ENCODE measurements at regions not wholly inside any gene's neighbourhood (a gene's known extent, or its start where the extent isn't known, plus 50 kb on each side); places are given as distances from the start of the nearest gene placed in this dataset.

DNA sequence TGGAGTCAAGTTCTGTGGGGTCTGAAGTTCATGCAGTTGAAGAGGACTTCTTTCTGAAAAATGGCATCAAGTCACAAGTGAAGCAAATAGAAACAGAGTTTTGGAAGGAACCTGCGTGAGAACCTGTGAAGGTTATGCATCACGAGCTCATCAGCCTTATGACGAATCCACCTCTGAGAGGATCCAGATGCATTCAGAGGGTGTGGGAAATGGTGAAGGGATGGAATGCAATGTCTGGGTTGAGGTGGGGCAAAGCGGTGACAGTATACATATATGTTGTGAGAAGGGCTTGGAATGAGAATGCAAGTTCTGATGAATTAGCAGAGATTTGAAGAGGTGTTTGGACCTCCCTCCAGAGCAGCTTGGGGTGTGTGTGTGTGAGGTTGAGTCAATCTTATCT is 382.1 kb upstream of the TBL1XR1 start:
- DNase-seq: no peak

DNA sequence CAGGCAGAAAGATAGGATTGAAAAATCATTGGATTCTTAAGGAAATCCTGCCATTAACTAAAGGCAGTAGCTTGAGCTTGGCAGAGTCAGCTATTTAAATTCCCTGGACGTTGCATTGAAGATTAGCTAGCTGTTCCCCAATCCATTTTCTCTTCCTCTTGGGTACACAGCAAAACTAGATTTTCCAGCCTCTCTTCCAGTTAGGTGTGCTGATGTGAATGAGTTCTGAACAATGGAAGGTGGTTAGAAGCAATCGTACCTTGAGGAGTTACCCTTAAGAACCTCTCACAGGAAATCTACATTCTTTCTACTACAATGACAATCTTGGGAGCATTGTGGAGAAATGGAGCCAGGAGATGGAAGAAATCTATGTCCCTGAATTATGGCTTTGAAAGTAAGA is 383.2 kb upstream of the TBL1XR1 start:
- DNase-seq: no peak

GRCh38 chr3:177585271-177585670 is 388.0 kb upstream of the TBL1XR1 start:
- no peak for DNase-seq

DNA sequence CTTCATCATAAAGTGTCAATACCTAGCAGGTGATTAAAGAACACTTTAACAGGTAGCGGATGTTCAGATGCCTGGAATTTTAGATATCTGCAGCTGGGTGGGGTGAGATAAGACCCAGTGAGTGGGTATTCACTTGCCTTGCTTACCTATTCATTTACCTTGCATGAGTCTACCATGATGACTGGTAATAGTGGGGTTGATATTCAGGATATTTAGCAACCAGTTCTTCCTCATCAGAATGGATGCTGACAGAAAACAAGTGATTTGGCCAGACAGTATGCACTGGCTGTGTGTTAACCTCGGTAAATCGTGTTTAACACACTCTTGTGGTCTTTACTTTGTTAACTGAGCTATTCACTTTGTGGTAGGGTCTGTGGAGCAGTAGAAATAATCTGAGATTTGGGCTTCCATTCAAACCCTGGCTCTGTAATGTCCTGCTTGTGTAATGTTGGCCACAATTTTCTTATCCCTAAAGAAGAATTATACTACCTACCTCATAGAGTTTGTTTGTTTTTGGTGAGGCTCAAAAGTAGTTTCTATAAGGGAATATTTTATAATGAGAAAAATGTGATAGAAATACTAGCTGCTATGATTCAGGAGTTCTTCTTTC is 391.9 kb upstream of the TBL1XR1 start:
- DNase-seq: no peak

- no peak for DNase-seq
Measured at GRCh38 chr3:177589911-177590381, 392.7 kb upstream of the TBL1XR1 start.

GRCh38 chr3:177590826-177591225 is 393.5 kb upstream of the TBL1XR1 start:
- DNase-seq: no peak

- DNase-seq: no peak
Measured at GRCh38 chr3:177591379-177591778, 394.1 kb upstream of the TBL1XR1 start.

GRCh38 chr3:177594096-177594495 is 396.8 kb upstream of the TBL1XR1 start:
- DNase-seq: no peak

GRCh38 chr3:177595530-177596188 is 398.4 kb upstream of the TBL1XR1 start:
- no peak for DNase-seq

- no peak for DNase-seq
Measured at GRCh38 chr3:177596248-177596815, 399.1 kb upstream of the TBL1XR1 start.

GRCh38 chr3:177596816-177597271 is 399.6 kb upstream of the TBL1XR1 start:
- peak; percentile 64 for DNase-seq

DNA sequence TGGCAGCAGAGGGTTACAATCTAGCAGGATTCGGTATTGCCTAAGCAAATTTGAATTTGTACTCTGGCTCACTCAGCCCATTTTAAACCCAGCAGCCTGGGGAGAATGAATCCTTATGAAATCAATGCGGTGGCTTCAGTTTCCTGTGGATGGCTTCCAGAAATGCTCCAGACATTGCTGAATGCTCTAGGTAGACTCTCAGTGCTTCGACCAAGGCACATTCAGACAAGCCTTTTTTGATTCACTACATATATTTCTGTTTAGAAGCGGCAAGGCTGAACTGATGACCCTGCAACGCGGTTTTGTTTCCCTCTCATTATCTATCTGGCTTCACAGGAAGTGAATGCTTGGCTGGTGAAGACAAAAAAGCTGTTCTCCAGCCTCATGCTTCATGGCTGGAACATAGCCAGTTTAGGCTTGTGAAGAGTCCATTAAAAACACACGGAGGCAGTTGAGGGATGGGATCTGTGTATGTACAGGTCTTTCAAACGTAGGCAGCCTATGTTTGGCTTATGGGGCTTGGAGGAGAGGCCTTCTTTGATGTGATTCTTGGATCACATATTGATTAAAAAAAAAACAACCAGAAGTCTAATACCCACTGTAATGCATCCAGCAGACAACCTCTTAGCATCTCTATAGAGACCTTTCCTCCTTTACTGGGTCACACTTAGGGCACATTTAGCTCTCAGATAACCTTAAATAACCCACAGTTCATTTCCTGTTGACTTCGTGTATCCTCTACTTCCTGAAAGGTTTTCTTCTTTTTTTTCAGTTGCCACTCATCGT is 400.2 kb upstream of the TBL1XR1 start:
- DNase-seq: no peak

DNA sequence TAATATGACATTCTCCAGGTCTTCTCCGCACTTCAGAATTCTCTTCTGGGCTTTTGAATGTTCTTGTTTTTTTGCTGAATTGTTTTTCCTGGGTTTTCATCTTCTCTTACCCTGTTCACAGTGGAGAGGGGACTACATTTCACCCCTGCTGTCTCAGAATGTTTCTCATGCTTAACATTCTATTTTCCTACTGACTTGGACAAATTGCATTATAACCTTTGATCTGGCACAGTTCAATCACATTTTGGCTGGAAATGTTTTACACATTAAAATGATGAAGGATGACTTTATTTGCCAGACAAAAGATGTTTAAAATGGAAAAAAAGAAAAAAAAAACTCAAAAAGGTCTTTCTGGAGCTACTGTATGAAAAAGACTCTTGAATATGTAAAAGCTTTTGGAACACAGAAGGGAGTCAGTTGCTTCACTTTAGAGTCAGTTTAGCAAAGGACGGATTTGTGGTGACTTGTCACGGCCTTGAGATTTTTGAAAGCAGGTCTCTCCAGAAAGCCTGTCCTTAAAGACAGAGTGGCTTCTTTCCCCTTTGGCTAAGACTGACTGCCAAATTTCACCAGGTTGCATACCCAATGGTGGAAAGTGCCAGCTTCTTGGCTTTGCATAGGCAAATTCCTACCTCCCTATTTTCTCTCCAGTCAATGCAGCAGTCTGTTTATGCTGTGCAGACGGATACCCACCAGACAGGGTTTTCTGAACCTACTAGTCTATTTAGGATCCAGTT is 401.0 kb upstream of the TBL1XR1 start:
- peak; percentile 66 for DNase-seq

GRCh38 chr3:177599326-177599725 is 402.0 kb upstream of the TBL1XR1 start:
- DNase-seq: no peak

DNA sequence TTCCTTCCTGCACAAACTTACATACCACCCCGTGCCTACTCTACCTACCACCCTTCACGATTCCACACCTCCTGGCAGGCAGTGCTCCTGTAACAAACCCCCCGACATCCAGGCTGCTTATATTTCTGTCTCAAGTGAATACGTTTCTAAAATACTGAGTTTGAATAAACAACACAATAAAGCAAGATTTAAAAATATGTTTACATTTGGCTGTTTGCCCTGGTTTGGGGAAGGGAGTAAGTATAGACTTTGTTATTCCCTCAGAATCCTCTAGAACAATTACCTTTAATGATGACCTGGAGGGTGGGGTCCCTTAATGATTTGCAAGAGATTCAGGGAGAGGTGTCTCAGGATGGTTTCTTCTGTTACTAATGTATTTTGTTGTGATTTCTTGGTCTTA is 402.6 kb upstream of the TBL1XR1 start:
- DNase-seq: no peak

DNA sequence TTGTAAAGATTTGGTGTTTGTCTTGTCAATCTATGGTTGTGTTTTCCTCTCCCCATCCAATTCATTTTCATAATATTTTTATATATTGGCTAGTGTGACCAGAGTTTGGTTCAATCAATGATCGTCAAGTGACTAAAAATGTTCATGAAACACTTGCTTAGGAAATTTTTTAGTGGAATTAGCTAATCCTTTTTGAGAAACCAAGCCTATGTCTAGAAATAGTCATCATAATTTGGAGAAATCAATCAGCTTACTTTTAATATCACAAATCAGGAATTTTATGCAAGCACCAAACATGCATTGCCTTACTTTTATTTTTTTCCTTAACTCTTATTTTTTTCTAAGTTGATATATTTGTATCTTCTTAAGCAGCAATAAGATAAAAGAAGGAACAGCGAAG is 403.1 kb upstream of the TBL1XR1 start:
- no peak for DNase-seq

DNA sequence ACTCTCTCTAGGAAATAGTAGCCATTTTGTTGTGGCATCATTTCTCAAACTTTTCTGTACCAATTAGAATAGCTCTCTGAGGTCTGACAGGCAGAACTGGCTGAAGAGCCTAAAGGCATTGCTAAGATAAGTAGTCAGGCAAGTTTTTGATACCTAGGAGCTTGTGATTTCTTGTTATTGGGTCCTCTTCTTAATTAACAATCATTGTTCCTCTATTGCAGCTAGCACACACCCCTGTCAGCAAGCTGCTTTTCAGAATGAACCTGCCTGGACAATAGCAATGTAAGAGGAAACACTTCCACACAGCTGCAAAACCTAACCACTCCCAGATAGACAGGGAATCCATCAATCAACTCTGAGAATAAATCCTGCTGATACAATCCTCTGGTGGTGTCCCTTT is 403.9 kb upstream of the TBL1XR1 start:
- DNase-seq: no peak

GRCh38 chr3:177602601-177603147 is 405.4 kb upstream of the TBL1XR1 start:
- no peak for DNase-seq

DNA sequence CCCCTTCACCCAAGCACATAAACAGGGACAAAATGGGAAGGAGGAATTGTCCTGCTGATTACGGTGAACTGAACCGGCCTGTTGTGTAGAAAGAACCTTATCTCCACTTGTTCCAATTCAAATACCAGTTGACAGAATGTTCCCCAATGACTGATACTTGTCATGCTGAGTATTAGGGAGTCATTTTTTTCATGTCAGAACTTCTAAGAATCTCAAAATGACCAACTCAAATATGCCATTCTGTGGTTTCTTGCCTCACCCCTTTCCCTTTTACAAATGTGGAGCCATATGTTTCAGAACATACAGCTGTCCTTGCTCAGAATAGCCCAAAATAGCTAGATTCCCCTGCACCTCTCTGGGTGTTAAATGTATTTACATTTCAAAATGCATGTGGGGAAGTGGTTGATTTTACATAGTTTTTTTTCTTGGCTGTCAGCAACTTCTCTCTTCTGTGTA is 405.9 kb upstream of the TBL1XR1 start:
- DNase-seq: no peak

DNA sequence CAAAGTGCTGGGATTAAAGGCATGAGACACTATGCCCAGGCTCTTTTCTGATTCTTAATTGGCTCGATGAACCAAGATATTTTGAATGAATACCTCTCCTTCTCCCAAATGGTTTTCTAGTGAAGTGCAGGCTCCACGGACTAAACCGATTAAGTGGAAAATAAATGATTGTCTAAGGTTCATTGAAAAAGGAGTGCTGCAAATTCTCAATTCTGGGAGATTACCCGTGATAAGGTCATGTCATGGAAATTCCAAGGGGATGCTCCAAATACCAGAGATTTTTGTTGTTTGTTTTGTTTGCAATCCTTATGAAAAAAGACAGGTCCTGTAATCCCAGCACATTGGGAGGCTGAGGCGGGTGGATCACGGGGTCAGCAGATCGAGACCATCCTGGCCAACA is 406.9 kb upstream of the TBL1XR1 start:
- DNase-seq: no peak

DNA sequence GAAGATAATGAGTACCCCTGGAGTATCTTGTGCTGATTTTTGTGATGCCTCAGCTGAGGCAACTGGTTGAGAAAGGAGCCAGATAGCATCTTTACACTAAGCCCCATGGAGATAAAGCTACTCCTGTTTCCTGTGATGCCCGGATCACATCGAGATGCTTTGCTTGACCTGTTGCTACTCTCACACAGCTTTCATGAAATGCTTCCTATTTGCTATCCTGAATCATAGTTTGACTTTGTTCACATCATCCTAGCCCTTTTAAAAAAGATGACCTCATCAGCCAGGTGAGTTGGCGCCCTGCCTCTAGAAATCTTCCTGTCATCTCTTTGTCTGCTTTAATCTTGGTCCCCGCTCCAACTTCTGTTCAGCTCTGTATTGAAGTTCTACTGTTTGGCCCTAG is 409.6 kb upstream of the TBL1XR1 start:
- no peak for DNase-seq

- no peak for DNase-seq
Measured at GRCh38 chr3:177607589-177607988, 410.3 kb upstream of the TBL1XR1 start.

- no peak for DNase-seq
Measured at GRCh38 chr3:177608443-177608842, 411.2 kb upstream of the TBL1XR1 start.

Data from NCI-H1048 (cell line).